Nephron progenitor cell (in vitro differentiated cells): ENCODE measurements at regions not wholly inside any gene's neighbourhood (a gene's known extent, or its start where the extent isn't known, plus 50 kb on each side); places are given as distances from the start of the nearest gene placed in this dataset.
"Not testable (repeated sequence)": the region's sequence is repeated elsewhere in the genome, so short reads cannot be mapped to it uniquely, and the experiment has no call there.

ENCODE experiments used
- DNase-seq: peaks from one replicate; pipeline ENCODE4 v3.0.0; 2021
- H3K27ac Mint-ChIP-seq: 2 replicates; pipeline ENCODE4 v1.8.0; 2021; ENCODE audit warnings: mild to moderate bottlenecking, moderate library complexity, mixed read lengths
- H3K27me3 Mint-ChIP-seq: 2 replicates; pipeline ENCODE4 v1.8.0; 2021; ENCODE audit warnings: mild to moderate bottlenecking, low read depth, mixed read lengths; ENCODE audit not compliant: poor library complexity
- H3K36me3 Mint-ChIP-seq: 2 replicates; pipeline ENCODE4 v1.8.0; 2021; ENCODE audit warnings: low read depth, mixed read lengths
- H3K4me1 Mint-ChIP-seq: 2 replicates; pipeline ENCODE4 v1.8.0; 2021; ENCODE audit warnings: mixed read lengths
- H3K4me3 Mint-ChIP-seq: 2 replicates; pipeline ENCODE4 v1.8.0; 2021; ENCODE audit warnings: mild to moderate bottlenecking, moderate library complexity, mixed read lengths
- H3K9me3 Mint-ChIP-seq: 2 replicates; pipeline ENCODE4 v1.8.0; 2021; ENCODE audit warnings: mild to moderate bottlenecking, moderate library complexity, mixed read lengths
- TF ChIP-seq, protein P1 (sequence below): fragments of 200-600 bp; sonication (generic); IDR thresholded peaks from 2 replicates; pipeline ENCODE4 v1.5.0; 2021; ENCODE audit warnings: antibody characterized with exemption

DNA sequence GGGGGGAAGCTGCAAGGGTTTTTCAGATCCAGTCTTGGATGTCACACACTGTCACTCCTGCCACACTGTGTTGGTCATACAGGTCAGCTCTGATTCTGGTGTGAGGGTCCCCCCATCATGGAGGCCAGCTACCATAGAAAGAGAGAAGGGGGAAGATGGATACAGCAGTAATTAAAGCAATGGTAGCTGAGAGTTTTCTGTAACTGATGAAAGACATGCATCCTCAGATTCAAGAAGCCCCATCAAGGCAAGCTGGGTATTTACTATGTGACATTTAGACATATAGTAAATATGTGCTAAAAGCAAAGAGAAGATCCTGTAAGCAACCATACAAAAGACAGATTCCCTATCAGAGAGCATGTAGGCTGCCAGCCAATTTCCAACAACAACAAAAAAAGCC, 110.9 kb upstream of the COL5A1 start:
- Mint-ChIP-seq H3K27ac (no peak overlapping the region), H3K4me1 (peaks cover 10% of the 10 kb centered on the region), H3K27me3 (peaks cover 25% of the 10 kb centered on the region), H3K9me3 (peaks cover 48% of the 10 kb centered on the region), H3K36me3 (peaks cover 19% of the 10 kb centered on the region), H3K4me3 (no peak overlapping the region)
- no peak for DNase-seq
- TF ChIP-seq, protein P1, sequence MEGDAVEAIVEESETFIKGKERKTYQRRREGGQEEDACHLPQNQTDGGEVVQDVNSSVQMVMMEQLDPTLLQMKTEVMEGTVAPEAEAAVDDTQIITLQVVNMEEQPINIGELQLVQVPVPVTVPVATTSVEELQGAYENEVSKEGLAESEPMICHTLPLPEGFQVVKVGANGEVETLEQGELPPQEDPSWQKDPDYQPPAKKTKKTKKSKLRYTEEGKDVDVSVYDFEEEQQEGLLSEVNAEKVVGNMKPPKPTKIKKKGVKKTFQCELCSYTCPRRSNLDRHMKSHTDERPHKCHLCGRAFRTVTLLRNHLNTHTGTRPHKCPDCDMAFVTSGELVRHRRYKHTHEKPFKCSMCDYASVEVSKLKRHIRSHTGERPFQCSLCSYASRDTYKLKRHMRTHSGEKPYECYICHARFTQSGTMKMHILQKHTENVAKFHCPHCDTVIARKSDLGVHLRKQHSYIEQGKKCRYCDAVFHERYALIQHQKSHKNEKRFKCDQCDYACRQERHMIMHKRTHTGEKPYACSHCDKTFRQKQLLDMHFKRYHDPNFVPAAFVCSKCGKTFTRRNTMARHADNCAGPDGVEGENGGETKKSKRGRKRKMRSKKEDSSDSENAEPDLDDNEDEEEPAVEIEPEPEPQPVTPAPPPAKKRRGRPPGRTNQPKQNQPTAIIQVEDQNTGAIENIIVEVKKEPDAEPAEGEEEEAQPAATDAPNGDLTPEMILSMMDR, result no peak

DNA sequence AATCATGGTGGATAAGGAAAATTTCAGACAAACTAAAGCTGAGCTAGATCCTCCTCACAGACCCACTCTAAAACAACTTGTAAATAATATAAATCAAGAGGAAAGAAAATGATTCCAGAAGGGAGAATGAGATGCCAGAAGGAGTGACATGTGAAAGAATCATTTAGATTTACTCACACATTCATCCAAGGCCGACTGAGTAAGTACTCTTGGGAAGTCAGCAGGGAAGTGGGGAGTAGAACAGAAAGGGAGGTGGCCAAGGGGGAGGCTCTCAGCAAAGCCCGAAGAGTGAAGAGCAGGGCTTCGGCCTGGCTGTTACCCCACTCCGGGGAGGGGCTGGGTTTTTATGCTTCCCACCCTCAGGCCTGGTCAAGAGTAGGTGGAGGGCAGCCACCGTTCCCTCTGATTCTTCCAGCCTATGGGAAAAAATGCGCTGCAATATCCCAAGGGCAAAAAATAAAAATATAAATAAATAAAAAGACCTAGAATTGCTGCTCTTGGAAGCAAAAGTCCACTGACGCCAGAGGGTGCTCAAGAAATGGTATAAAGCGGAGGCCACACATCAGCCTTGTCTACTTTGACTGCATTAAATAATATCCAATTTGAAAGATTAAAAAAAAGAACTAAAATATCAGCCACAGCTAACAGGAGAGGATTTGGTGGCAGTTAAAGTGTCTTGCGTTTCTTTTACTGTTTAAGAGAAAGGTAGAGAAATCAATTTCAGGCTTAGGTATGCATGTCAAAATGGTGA, 110.2 kb upstream of the COL5A1 start:
- TF ChIP-seq, protein P1, result no peak
- Mint-ChIP-seq H3K4me1 (peaks cover 7% of the 10 kb centered on the region), H3K27me3 (peaks cover 25% of the 10 kb centered on the region), H3K27ac (no peak overlapping the region), H3K4me3 (no peak overlapping the region), H3K9me3 (peaks cover 46% of the 10 kb centered on the region), H3K36me3 (peaks cover 19% of the 10 kb centered on the region)
- no peak for DNase-seq

DNA sequence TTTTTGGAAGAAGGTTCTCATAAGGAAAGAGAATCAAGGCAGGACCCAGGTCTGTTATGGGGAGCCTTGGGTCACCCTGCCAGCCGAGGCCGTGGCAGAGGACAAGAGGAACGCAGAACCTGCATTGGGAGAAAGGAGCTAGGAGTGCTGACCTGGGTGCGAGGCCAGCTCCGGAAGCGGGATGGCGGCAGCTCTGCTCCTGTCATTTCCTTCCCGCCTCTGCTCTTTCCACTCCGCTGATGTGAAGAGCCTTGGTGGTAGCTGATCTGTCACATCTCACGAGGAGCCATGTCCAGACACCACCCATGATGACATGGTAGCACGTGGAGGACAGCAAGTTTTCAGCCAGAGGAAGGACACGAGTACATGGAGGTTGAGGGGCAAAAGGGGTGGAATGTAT, 109.5 kb upstream of the COL5A1 start:
- TF ChIP-seq, protein P1, result no peak
- peaks cover 19% of the 10 kb centered on the region for H3K36me3 Mint-ChIP-seq
- H3K4me1 Mint-ChIP-seq, result peaks cover under 1% of the 10 kb centered on the region
- H3K27ac Mint-ChIP-seq, result no peak overlapping the region
- peaks cover 39% of the 10 kb centered on the region for H3K9me3 Mint-ChIP-seq
- H3K27me3 Mint-ChIP-seq, result peaks cover 22% of the 10 kb centered on the region
- DNase-seq, result no peak
- no peak overlapping the region for H3K4me3 Mint-ChIP-seq

DNA sequence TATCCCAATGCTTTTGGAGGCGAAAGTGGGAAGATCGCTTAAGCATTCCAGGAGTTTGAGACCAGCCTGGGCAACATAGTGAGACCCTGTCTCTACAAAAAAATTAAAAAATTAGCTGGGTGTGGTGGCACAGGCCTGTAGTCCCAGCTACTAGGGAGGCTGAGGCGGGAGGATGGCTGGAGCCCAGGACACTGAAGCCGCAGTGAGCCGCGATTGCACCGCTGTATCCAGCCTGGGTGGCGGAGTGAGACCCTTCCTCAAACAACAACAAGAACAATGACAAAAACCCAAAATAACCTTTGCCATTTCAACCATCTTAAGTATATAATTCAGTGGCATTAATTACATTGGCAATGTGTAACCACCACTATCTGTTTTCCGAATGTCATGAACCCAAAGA, 108.9 kb upstream of the COL5A1 start:
- DNase-seq, result not testable (repeated sequence)

DNA sequence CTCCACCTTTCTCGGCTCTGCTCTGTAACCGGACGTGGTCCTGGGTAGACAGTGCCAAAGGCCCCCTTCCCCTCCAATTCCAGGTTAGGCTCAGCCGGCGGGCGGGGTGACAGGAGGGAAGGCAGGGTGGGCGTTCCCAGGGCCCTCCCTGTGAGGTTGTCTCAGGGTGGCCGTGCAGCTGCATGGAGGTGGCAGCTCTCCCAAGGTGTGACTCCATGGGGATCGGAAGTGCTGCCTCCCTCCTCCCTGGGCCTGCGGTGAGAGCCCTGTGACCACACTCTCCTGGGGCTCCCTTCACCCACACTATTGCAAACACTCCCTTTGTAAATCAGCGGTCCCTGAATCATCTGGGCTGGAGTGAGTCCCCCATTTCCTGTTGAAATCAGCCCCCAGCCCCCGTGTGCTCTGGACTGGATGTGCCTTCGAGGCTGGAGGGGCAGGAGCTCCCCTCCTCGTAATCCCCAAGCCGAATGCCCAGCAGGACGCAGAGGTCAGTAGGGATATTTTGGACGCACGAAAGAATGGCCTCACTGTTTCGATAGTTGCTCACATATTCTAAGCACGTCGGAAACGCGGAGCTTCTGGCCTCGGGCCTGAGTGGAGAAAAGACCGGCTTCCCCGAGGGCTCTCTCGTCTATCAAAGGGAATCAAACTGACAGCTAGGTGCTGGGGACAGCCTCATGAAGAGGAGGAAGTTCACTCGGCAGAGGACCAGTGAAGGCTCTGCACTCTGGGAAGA, 107.6 kb upstream of the COL5A1 start:
- peaks cover 12% of the 10 kb centered on the region for H3K4me1 Mint-ChIP-seq
- peaks cover 20% of the 10 kb centered on the region for H3K27me3 Mint-ChIP-seq
- peaks cover 32% of the 10 kb centered on the region for H3K9me3 Mint-ChIP-seq
- no peak overlapping the region for H3K4me3 Mint-ChIP-seq
- no peak for DNase-seq
- peaks cover 19% of the 10 kb centered on the region for H3K36me3 Mint-ChIP-seq
- TF ChIP-seq, protein P1, result no peak
- H3K27ac Mint-ChIP-seq, result no peak overlapping the region

More for the DNA sequence above, 108.9 kb upstream of the COL5A1 start:
- Mint-ChIP-seq H3K36me3 (peaks cover 19% of the 10 kb centered on the region), H3K9me3 (peaks cover 37% of the 10 kb centered on the region), H3K27me3 (peaks cover 20% of the 10 kb centered on the region)
- H3K27ac Mint-ChIP-seq, H3K4me3 Mint-ChIP-seq, H3K4me1 Mint-ChIP-seq: not testable (repeated sequence)

DNA sequence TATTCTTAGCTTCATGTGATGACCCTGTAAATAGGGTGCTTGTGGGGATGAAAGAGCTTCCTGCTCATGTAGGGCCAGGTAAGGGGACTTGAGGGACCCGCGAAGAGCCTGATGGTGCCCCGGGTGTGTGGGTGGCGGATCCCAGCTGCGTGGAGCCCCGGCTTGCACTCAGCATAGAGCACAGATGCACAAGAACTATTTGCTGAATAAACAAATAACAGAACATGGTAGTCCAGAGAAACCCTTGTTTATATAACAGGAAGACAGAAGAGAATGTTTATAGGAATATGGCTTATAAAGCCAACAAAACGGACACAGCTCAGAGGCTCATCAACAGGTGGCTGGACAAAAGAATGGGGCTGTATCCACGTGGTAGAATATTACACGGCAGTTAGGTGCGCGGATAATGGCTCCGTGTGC, 106.9 kb upstream of the COL5A1 start:
- Mint-ChIP-seq H3K36me3 (peaks cover 16% of the 10 kb centered on the region), H3K27ac (no peak overlapping the region), H3K27me3 (peaks cover 24% of the 10 kb centered on the region), H3K9me3 (peaks cover 29% of the 10 kb centered on the region), H3K4me1 (peaks cover 12% of the 10 kb centered on the region), H3K4me3 (no peak overlapping the region)
- TF ChIP-seq, protein P1, result no peak
- no peak for DNase-seq
